HG03103 (cell line): ENCODE measurements at regions not wholly inside any gene's neighbourhood (a gene's known extent, or its start where the extent isn't known, plus 50 kb on each side); places are given as distances from the start of the nearest gene placed in this dataset.
"Not testable (repeated sequence)": the region's sequence is repeated elsewhere in the genome, so short reads cannot be mapped to it uniquely, and the experiment has no call there.

Experiments
- ATAC-seq: cut with Tn5 transposase; IDR thresholded peaks from one replicate; pipeline ENCODE4 v1.9.1; 2021; ENCODE audit warnings: low read depth; ENCODE audit not compliant: unreplicated experiment

DNA sequence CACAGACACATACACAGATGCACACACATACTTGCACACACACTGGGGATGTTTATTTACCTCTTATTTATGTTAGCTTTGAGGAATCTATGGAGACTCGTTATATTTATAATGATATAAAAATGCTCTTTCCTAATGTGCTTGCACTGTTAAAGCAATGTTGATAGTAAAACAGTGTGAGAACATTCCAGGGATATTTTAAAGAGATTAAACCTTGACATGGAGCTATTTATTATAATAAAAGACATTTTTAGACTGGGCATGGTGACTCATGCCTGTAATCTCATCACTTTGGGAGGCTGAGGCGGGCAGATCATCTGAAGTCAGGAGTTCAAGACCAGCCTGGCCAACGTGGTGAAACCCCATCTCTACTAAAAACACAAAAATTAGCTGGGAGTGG lies 557.3 kb upstream of the ZNF804A start:
- ATAC-seq, result no peak

DNA sequence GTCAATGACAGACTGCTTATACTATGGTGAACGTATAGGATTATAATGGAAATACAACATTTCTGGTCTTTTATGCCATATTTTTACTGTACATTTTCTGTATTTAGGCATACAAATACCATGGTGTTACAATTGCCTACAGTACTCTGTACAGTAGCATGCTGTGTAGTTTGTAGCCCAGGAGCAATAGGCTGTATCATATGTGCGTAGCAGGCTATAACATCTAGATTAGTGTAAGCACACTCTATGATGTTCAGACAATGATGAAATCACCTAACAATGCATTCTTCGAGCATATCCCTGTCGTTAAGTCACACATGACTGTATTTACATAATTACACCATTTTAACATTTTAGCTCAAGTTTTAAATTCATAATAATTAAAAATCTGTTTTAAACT lies 556.6 kb upstream of the ZNF804A start:
- ATAC-seq, result no peak

DNA sequence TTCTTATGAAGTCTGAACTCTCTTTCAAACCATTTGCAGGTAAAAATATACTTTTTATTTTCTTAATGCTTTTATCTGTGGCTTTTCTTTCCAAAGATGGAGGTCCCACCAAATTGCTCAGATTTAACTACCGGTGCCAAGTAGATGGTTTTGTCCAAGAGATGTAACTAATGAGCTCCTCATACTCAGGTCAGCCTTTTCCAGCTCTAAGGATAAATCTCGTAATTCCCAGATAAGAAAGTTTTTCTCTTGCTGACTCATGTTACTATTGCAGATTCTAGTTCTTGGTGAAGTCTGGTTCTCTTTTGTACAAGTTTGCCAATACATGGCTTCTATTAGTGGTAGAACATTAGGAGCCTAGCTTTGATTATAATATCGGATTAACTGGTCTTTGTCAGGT lies 550.8 kb upstream of the ZNF804A start:
- no peak for ATAC-seq

DNA sequence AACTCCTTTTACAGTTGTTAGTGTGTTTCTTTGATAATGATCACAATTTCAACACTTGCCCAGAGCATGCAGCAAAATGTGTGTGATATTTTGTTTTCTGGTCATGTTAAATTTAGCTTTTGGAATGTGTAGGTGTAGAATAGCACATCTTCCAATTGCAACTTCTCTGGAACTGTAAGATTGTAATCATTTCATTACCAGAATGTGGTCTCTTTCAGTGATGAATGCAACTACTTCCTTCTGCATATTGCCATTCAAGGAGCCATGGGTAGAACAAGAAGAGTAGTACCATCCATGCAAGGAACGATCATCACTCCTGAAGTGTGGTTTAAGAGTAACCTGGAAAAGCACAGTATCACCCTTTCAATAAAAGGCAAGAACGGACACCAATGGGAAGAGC lies 548.8 kb upstream of the ZNF804A start:
- ATAC-seq, result no peak

DNA sequence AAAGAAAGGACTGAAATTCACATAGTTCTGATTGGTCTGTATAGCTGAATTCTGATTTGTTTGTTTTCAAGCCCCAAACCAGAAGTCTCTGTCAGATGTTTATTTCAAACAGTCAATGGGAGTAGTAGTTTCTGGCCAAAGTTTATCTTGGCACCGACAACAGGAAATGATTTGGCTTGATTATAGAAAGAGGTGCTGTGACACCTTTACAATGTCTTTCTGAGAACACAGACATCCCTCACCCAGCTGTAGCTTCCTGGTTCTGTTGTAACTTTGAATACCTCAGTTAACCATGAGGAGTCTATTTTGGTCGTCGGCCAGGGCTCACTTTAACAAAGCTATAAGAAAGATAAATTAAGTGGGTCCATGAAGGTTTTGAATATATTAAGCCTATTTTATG lies 545.0 kb upstream of the ZNF804A start:
- no peak for ATAC-seq

DNA sequence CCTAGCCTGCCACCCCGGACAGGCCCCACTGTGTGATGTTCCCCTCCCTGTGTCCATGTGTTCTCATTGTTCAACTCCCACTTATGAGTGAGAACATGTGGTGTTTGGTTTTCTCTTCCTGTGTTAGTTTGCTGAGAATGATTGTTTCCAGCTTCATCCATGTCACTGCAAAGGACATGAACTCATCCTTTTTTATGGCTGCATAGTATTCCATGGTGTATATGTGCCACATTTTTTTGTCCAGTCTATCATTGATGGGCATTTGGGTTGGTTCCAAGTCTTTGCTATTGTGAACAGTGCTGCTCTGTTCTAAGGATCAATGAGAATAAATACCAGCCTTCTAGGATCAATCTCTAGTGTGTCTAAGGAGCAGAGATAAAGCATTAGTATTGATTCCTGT lies 543.9 kb upstream of the ZNF804A start:
- not testable (repeated sequence) for ATAC-seq

DNA sequence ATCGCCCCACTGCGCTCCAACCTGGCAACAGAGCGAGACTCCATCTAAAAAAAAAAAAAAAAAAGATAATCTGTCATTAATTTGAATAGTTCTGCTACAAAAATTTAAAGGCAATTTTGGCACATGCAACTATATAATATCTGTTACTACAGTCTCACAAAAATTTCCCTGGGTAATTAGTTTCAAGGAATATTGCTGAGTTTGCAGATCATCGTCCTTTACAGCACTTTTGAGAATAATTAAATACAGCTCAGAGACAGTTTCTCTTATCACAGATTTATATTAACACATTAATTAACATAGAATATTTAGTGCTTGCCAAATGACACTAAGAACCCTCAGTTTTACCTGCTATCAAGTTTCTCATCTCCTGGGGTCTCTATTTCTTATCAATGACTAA lies 540.4 kb upstream of the ZNF804A start:
- no peak for ATAC-seq

DNA sequence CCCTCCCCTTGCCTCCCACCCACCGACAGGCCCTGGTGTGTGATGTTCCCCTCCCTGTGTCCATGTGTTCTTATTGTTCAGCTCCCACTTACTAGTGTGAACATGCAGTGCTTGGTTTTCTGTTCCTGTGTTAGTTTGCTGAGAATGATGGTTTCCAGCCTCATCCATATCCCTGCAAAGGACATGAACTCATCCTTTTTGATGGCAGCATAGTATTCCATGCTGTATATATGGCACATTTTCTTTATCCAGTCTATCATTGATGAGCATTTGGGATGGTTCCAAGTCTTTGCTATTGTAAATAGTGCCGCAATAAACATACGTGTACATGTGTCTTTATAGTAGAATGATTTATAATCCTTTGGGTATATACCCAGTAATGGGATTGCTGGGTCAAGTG lies 538.1 kb upstream of the ZNF804A start:
- not testable (repeated sequence) for ATAC-seq

DNA sequence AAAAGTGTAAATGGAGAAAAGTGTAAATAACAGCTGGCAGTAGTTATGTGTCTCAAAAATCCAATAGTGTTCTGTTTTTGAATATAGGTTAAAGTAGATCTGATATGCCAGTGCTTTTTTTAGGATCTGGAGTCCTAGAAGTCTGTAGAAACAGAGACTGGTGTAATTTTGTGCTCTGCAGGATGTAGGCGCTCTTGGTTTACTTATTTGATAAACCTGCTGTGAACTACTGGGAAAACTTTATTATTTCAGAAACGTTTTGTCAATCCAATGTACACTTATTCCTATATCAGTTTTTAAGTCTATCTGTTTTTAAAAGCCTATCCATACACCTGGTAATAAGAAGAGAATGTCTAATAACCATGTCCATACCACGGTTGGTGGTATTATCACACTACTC lies 530.8 kb upstream of the ZNF804A start:
- no peak for ATAC-seq

DNA sequence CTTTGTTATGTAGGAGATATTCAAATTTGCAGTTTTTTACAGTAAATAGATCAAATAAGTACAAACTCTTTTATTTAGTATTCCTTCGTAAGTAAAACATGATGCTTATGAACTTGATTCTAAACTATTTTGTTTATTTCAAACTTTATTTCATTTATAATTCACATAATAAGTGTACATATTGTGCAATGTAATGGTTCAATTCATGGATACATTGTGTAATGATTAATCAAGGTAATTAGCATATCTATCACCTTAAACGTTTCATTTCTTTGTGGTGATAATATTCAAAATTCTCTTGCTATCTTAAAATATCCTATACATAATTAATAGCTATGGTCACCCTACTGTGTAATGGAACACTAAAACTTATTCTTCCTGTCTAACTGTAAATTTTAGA lies 525.9 kb upstream of the ZNF804A start:
- no peak for ATAC-seq

DNA sequence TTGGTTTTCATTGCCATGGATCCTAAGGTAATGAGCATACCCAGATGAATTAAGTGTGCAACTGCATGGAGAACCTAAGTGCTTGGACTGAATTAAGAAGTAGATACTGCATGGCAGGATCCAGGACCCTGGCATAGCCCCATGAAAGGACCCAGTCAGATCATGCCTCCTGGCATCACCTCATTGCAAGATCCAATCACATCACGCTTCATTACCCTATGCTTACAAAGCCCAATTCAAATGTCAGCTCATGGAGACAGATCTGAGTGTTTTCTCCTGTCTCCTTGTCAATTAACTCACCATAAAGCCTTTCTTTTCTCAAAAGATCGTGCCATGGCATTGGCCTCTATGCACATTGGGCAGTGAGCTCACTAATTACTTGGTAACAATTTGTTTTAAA lies 519.8 kb upstream of the ZNF804A start:
- no peak for ATAC-seq

DNA sequence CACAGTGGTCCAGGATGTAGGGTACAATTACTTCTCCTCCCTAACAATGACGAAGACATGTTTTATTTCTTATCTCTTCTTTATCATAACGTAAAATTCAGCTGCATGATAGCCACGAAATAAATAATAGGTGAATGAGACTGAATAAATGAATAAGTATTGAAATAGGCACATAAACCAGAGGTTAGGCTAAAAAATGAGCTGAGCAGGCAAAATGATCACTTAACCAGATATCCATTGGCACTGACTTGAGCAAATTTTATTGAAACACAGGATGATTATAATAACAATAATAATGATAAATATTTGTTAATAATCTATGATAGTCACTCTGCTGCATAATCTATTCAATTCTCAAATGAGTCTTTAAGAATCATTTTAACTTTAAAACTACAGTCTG lies 506.9 kb upstream of the ZNF804A start:
- ATAC-seq, result no peak

DNA sequence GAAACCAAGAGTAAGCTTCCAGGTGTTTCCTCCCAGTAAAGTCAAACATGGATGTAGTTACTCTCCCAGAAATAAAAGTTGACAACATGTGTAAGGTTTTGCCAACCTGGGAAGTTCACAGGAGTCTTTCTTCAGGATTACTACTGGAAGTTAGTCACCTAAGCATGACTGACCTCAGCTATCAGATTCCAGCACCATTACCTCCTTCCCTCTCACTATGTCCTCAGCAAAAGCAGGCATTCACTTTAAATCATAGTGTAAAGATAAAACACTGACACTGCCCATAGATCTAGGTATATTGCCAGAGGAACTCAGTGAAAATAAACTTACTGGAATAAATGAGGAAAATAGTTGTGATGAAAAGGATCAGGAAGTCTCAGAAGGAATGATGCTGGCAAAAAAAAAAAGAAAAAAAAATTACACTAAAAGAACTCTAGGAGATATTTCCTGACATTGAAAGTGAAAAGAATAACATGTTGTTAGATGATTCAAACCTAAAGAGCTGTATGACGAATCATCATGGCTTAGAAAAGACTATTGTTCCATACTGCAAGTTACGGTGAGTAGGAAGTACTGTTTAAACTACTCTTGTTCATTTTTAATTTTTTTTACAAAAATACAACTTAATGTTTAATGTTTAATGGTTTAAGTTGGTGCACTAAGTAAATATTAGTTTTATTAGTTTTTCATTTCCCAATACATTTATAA lies 484.5 kb upstream of the ZNF804A start:
- ATAC-seq, result no peak

DNA sequence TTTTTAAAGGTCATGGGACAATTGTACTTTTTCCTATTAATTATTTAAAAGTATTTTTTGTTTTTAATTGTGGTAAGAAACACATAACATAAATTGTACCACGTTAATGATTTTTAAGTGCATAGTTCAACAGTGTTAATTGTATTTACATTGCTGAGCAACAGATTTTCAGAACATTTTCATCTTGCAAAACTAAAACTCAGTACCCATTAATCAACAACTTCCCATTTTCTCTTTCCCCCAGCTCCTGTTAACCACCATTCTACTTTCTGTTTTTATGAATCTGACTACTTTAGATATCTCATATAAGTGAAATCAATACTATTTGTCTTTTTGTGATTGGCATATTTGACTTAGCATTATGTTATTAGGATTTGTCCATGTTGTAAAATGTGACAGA lies 483.9 kb upstream of the ZNF804A start:
- no peak for ATAC-seq

DNA sequence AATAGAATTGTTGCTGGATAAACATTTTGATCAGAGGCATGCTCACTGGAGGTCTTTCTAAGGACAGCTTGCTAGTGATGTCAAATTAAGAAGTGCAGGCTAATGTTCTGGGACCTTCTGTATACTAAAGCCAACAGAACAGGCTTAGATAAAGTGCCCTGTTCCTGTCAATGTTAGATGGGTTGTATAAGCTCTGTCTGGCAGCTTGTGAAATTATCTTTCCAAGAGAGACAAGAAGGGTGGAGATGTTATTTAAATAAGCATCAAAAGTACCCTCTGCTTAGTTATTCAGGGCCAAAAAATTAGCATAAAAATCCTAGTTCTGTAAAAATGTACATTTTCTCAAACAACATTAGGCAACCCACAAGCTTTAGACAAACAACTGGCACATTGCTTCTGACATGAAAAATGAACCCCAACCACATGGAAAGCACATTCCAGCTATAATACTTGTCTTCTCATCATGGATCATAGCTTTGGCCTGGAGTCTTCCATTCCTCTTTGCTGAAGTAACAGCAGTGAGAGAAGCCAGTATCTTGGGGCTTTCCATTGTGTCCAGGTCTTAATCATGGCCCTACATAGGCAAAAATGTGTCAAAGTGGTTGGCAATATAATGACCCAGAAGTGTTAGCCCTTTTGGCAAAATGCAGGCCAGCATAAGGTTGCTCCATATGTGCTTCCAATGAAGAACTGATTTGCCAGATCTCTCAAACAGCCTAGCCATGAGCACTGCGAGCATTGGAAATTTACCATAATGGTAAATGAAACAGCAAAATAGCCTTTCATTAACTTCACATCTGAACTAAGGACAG lies 478.1 kb upstream of the ZNF804A start:
- ATAC-seq, result no peak

DNA sequence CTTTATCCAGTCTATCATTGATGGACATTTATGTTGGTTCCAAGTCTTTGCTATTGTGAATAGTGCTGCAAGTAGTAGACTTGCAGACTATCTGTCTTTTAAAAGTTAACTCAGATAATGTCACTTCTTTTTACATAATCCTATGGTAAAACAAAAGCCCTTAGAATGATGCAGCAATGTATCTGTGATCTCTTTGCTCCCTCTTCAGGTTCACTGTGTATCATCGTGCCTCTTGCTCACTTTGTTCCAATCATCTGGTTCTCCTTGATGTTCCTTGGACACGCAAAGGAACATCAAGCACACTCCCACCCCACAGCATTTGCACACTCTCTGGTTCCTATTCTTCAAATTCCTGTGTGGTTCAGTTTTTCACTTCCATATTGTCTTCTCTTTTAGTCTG lies 472.5 kb upstream of the ZNF804A start:
- ATAC-seq, result no peak

DNA sequence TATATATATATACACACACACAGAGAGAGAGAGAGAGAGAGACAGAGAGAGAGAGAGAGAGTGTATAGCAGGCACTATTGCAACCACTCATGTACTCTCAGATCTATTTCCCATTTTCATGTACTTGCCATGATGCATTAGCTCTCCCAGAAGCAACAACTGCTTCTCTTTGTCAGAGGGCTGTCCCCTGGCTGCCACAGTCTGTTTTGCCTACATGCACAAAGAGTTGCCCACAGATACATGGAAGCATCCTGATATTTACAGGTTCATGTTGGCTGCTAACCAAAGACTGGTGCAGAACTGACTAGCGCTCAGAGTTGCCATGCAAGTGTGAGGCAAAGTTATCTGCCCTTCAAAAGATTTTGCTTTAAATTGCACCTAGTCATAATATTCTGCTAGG lies 469.3 kb upstream of the ZNF804A start:
- ATAC-seq, result no peak

DNA sequence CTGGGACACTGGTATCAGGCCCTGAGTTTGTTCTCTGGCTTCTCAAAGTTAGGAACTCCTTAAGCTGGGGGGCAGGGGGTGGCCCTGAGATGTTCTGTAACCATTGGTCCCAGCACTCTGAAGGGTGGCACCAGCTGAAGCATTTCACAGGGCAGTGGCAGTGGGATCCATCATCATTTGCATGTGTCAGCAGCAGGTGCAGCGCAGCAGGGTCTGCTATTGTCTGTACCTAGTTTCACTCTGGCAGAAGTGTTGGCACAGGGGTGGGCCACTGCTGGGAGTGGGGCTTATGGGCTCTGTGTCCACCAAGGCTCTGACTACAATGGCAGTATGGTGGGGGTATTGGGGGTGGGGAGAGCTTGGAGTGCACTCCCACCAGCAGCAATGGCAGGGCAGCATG lies 460.4 kb upstream of the ZNF804A start:
- ATAC-seq, result no peak

DNA sequence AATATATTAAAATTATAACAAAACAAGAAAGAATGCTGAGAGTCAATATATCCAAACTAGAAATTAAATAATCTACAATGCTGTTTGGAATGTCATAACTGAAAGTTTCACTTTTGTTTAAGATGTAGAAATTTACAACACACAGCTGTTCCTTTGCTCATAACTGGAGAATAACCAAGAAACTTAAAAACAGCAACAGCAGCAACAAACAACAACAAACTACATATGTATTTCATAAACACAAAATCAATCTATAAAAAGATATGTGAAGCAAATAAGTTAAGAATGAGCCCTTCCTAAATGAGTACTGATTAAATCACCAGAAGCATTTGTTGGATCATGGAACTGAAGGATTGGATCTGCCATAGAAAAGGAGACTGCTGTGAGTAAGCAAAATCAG lies 456.5 kb upstream of the ZNF804A start:
- ATAC-seq, result no peak

DNA sequence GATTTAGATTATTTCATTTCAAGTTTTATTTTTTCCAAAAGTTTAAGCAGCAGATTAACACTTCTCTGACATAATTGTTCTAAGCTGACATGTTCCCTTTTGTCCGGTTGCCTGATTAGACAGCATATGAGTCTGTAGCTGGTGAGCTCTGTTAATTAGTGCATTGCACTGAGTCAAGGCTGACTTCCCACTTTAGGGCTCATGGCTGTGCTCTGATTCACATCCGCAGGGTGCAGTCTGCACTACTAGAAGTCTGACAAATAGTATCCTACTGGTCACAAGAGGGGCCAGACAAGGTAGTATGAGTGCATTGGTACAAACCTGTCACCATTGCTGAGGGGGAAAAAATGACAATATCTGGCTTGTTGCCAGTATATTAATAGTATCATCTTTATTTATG lies 443.9 kb upstream of the ZNF804A start:
- no peak for ATAC-seq

DNA sequence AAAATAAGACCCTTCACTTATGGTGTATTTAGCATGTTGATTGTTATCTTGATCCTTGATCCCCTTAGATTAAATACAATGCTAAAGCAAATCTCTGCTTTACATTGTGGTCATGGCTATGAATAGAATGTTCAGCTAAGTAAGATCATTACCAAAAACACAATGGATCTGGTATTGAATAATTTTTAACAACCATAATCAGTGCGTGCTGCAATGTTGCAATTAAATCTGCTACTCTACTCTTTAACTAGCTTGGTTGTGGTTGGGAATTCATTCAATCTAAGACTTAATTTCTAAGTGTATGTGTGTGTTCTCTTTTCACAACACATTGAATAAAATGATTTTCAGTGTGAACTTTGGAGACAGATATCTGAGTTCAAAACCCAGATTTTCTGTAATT lies 442.5 kb upstream of the ZNF804A start:
- no peak for ATAC-seq

DNA sequence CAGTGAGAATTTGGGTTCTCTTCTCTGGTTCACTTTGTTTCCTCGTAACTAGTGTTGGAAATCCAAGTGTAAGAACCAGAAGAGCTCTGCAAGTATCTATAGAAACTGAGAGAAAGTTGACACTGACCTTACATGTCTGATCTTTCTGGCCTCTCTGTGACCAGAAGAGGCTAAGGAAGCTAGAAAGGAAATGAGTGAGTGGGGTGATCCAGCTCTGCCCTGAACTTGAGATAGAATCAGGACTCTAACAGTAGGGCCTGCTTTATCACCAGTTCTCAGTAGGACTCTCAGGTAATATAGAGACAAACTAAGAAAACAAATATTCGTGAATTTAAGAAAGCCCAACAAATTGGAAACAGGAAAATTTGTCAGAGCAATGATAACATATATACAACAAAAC lies 441.2 kb upstream of the ZNF804A start:
- no peak for ATAC-seq
